MM.1S (cell line): ENCODE measurements at regions not wholly inside any gene's neighbourhood (a gene's known extent, or its start where the extent isn't known, plus 50 kb on each side); places are given as distances from the start of the nearest gene placed in this dataset.

Source experiments
- EZH2 ChIP-seq: fragments of 300-600 bp; sonication (generic); optimal IDR thresholded peaks from 2 replicates; pipeline ENCODE3; 2017; ENCODE audit warnings: low read depth, mild to moderate bottlenecking, antibody characterized with exemption, low read length, mixed read lengths
- EZH2phosphoT487 ChIP-seq: fragments of 300-600 bp; sonication (generic); IDR thresholded peaks from 2 replicates; pipeline ENCODE4 v1.6.1; 2018; ENCODE audit warnings: antibody characterized with exemption, low read length
- TF ChIP-seq, protein P1 (sequence below): fragments of 300-600 bp; sonication (generic); IDR thresholded peaks from 2 replicates; pipeline ENCODE4 v1.5.1; 2016; ENCODE audit warnings: antibody characterized with exemption, low read length, mixed read lengths

DNA sequence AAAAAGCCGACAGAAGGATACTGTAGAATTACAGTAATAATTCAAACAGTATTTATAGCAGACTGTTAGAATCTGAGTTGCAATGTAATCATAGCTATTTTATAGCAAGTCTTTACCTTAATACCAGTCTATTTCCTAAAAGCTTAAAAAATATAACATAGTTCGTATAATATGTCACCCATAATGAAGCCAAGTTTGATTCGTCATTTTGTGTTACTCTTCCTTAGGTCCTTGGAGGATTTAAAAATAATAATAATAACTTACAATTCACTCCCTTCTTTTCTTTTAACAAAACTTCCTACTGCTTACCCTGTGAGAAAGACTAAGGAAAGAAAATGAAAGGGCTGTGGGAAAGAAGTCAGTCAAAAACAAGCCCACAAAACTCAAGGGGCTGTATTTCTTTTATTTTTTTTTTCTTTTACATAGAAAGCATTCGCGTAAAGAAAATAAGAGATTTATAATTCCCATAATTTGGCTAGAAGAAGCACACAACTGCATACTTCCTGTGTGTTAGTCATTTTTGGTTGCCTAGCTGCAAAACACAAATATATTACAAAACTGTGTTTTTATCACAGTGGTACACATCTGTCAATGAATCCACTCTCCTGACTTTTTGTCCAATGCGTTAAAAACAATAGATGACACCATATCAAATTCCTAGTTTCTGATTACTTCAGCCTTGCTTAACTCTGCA, 187.2 kb upstream of the CELF2 start:
- TF ChIP-seq, protein P1, sequence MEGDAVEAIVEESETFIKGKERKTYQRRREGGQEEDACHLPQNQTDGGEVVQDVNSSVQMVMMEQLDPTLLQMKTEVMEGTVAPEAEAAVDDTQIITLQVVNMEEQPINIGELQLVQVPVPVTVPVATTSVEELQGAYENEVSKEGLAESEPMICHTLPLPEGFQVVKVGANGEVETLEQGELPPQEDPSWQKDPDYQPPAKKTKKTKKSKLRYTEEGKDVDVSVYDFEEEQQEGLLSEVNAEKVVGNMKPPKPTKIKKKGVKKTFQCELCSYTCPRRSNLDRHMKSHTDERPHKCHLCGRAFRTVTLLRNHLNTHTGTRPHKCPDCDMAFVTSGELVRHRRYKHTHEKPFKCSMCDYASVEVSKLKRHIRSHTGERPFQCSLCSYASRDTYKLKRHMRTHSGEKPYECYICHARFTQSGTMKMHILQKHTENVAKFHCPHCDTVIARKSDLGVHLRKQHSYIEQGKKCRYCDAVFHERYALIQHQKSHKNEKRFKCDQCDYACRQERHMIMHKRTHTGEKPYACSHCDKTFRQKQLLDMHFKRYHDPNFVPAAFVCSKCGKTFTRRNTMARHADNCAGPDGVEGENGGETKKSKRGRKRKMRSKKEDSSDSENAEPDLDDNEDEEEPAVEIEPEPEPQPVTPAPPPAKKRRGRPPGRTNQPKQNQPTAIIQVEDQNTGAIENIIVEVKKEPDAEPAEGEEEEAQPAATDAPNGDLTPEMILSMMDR, result no peak
- TF ChIP-seq EZH2 (no peak), EZH2phosphoT487 (no peak)
